HG02840 (cell line): ENCODE measurements at regions not wholly inside any gene's neighbourhood (a gene's known extent, or its start where the extent isn't known, plus 50 kb on each side); places are given as distances from the start of the nearest gene placed in this dataset.
"Not testable (repeated sequence)": the region's sequence is repeated elsewhere in the genome, so short reads cannot be mapped to it uniquely, and the experiment has no call there.

Experiments used
- ATAC-seq: cut with Tn5 transposase; IDR thresholded peaks from one replicate; pipeline ENCODE4 v1.9.1; 2021; ENCODE audit warnings: mild to moderate bottlenecking, moderate library complexity, moderate number of reproducible peaks; ENCODE audit not compliant: unreplicated experiment, low FRiP score

DNA sequence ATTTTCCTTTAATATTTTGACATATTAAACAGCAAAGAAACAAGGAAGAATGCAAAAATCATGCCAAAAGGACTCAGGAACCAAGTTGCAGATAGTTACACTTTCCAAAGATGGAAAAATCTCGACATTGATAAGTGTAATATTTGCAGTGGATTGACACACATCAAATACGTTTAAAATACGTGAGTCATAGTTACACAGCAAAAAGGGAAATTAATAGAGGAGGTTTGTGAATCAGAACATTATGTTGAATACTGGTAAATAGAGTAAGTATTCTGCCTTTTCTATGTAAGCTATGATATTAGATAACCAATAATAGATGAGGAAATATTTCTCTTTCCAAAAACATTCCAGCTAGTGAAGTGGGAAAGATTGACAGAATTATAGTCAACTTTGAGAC is 1761.3 kb upstream of the IGFBP7 start:
- ATAC-seq = no peak

DNA sequence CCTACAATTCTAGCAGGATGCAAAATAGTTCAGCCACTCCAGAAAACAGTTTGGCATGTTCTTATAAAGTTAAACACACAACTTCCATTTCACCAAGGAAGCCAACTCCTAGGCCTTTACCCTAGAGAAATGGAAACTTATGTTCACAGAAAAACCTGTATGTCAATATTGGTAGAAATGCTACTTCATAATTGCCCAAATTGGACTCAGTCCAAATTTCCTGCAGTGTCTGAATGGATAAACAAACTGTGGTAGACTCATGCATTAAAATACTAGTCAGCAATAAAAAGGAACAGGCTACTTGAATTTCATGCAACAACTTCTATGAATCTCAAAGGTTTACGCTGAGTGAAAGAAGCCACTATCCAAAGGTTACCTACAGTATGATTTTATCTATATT is 1738.8 kb upstream of the IGFBP7 start:
- ATAC-seq = no peak

- no peak for ATAC-seq
Measured at GRCh38 chr4:58843455-58843854, 1733.3 kb upstream of the IGFBP7 start.

GRCh38 chr4:58833126-58833525 is 1722.9 kb upstream of the IGFBP7 start:
- ATAC-seq = no peak

GRCh38 chr4:58825278-58825677 is 1715.1 kb upstream of the IGFBP7 start:
- no peak for ATAC-seq

DNA sequence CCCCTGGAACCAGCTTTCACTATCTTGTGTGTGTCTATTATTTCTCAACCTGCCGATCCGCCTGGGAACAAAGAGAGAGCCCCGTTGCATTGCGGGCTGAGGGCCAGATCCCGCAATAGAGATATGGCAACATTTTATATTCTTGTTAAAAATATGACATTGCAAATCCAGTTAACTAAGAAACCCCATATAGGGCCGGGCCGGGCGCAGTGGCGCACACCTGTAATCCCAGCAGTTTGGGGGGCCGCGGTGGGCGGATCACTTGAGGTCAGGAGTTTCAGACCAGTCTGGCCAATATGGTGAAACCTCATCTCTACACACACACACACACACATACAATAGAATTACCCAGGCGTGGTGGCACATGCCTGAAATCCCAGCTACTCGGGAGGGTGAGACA is 1708.4 kb upstream of the IGFBP7 start:
- not testable (repeated sequence) for ATAC-seq

DNA sequence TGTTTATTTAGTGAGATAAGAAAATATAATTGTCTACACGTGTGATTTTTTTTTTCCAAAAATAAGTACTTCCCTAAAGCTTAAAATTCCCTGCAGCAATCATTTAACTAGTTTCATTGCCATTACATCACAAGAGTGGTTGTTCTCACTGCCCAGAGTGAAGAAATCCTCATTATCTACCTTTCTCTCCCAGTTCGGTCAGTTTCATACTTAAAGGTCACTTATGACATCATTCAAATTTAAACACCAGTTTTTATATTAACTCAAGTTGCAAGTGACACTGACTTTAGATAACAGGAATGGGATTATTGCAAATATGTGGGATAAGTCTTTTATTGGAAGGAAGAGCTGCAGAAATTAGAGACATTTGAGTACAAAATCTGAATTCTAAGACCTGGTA is 1699.8 kb upstream of the IGFBP7 start:
- ATAC-seq = no peak

GRCh38 chr4:58809366-58809765 is 1699.2 kb upstream of the IGFBP7 start:
- no peak for ATAC-seq

GRCh38 chr4:58808817-58809216 is 1698.6 kb upstream of the IGFBP7 start:
- ATAC-seq = no peak

DNA sequence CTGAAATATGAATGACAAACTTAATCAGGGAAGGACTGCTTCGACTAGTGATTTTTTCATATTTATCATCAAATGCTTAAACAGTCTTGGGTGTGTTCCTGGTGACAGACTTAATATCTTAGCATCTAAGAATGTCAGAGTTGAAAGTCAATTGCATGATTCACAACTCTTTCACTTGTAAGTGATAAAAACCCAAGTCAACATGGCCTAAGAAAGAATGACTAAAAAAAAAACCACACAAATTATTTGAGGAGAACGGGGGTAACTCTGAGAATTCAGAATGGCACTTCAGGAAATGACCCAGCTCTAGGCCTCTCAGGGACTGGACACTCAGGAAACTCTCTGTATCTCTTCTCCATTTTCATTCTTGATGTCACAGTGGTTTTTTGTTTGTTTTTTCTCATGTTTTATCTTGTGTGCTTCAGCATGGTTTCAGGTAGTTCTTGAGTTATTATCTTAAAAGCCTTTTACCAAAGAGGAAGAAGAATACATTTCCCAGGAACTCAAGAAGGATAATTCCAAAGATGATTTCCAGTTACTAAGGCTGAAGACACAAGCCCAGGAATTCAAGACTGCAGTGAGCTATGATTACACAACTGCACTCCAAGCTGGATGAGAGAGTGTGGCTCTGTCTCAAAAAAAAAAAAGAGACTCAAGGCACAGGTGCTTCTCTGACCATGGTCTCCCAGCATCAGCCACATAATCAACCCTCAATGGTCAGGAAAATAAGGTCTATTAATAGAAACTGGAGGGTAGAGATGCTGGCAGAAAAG is 1697.8 kb upstream of the IGFBP7 start:
- ATAC-seq = no peak

GRCh38 chr4:58776627-58777026 is 1666.4 kb upstream of the IGFBP7 start:
- ATAC-seq = no peak

- ATAC-seq = no peak
Measured at GRCh38 chr4:58767598-58767997, 1657.4 kb upstream of the IGFBP7 start.

GRCh38 chr4:58766763-58767162 is 1656.6 kb upstream of the IGFBP7 start:
- ATAC-seq = no peak

GRCh38 chr4:58761563-58761962 is 1651.4 kb upstream of the IGFBP7 start:
- no peak for ATAC-seq

- no peak for ATAC-seq
Measured at GRCh38 chr4:58760737-58761136, 1650.6 kb upstream of the IGFBP7 start.

- ATAC-seq = no peak
Measured at GRCh38 chr4:58760100-58760499, 1649.9 kb upstream of the IGFBP7 start.

DNA sequence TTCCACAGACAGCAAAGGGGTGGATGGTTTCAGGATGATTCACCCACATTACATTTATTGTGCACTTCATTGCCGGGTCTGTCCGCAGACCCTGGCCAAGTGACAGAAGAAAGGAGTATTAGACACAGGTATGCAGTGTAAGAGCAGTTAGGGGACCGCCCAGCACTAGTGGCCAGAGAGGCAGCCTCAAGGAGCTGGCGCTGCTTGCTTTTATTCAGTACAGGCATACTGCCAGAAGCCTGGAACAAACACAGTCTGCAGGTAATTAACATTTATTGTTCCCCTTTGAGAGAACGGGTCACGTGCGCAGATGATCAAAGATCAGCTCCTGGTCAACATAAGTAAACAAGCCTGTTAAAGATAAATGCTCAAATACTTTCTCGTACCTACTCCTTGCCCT is 1639.0 kb upstream of the IGFBP7 start:
- no peak for ATAC-seq

GRCh38 chr4:58740897-58741296 is 1630.7 kb upstream of the IGFBP7 start:
- ATAC-seq = no peak

- no peak for ATAC-seq
Measured at GRCh38 chr4:58739275-58739674, 1629.1 kb upstream of the IGFBP7 start.

- no peak for ATAC-seq
Measured at GRCh38 chr4:58738375-58738774, 1628.2 kb upstream of the IGFBP7 start.

DNA sequence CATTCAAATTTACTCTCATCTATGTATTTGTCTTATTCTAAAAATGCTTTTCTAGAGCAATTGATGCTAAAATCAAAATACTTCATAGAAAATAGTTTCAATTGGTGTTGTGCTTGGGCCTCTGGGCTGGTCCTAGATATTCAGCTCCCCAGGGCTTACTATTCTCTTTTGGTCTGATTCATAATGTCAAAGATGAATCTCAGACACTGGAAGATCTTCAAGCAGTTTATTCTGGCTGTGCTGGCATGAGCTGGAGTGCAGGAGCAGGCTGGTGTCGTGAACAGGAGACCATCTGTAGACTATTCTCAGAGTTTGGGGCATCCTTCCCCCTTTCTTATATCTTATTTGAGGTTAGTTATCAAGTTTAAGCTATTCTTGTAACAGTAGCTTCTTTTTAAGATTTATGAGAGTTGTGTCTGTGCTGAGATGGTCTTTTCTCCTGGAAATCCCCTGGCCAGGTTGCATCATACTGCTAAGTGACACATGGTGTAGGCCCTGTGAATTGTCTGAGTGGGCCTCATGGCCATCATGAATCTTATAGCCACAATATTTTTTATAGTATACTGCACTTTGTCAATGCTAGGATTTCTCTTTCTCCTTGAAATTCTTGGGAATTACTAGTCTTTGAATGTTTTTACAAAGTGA is 1624.0 kb upstream of the IGFBP7 start:
- no peak for ATAC-seq

- ATAC-seq = no peak
Measured at GRCh38 chr4:58732973-58733372, 1622.8 kb upstream of the IGFBP7 start.
